ENCODE measurements at regions not wholly inside any gene's neighbourhood (a gene's known extent, or its start where the extent isn't known, plus 50 kb on each side); places are given as distances from the start of the nearest gene placed in this dataset.

GRCh38 chr12:77485961-77486854 lies 344.5 kb upstream of the NAV3 start:
- Mint-ChIP-seq H3K4me3 (no peak overlapping the region), H3K4me1 (no peaks in the 10 kb centered on the region), H3K9me3 (peaks cover 0 to 2% of the 10 kb centered on the region in 2 donors), H3K27me3 (no peaks in the 10 kb centered on the region), H3K27ac (no peak overlapping the region)
- ATAC-seq = no peak
- no peak for DNase-seq

- H3K9me3 Mint-ChIP-seq = peaks cover 0 to 6% of the 10 kb centered on the region in 2 donors
- no peaks in the 10 kb centered on the region for H3K4me1 Mint-ChIP-seq
- DNase-seq (no peak), ATAC-seq (no peak)
- no peaks in the 10 kb centered on the region for H3K27me3 Mint-ChIP-seq
- H3K27ac Mint-ChIP-seq = no peak overlapping the region
- H3K4me3 Mint-ChIP-seq = no peak overlapping the region
Measured at GRCh38 chr12:77481687-77482086, 349.0 kb upstream of the NAV3 start.

GRCh38 chr12:77477907-77478533 lies 352.7 kb upstream of the NAV3 start:
- H3K27ac Mint-ChIP-seq = no peak overlapping the region
- DNase-seq = no peak
- peaks cover 0 to 6% of the 10 kb centered on the region in 2 donors for H3K9me3 Mint-ChIP-seq
- ATAC-seq = no peak
- H3K4me1 Mint-ChIP-seq = no peaks in the 10 kb centered on the region
- H3K27me3 Mint-ChIP-seq = no peaks in the 10 kb centered on the region
- no peak overlapping the region for H3K4me3 Mint-ChIP-seq

GRCh38 chr12:77471801-77472200 lies 358.9 kb upstream of the NAV3 start:
- Mint-ChIP-seq H3K4me3 (no peak overlapping the region), H3K9me3 (peaks cover 0 to 7% of the 10 kb centered on the region in 2 donors), H3K4me1 (no peaks in the 10 kb centered on the region), H3K27me3 (no peaks in the 10 kb centered on the region), H3K27ac (no peak overlapping the region)
- ATAC-seq (no peak), DNase-seq (no peak)

- ATAC-seq (no peak), DNase-seq (no peak)
- H3K4me1 Mint-ChIP-seq = no peaks in the 10 kb centered on the region
- no peak overlapping the region for H3K4me3 Mint-ChIP-seq
- H3K27me3 Mint-ChIP-seq = no peaks in the 10 kb centered on the region
- H3K9me3 Mint-ChIP-seq = peaks cover 0 to 7% of the 10 kb centered on the region in 2 donors
- H3K27ac Mint-ChIP-seq = no peak overlapping the region
Measured at GRCh38 chr12:77469578-77470333, 360.9 kb upstream of the NAV3 start.

GRCh38 chr12:77442633-77443032 lies 377.3 kb upstream of the E2F7 start:
- Mint-ChIP-seq H3K9me3 (peaks cover 6 to 13% of the 10 kb centered on the region in 2 donors), H3K4me3 (no peak overlapping the region), H3K27ac (no peak overlapping the region), H3K4me1 (no peaks in the 10 kb centered on the region), H3K27me3 (no peaks in the 10 kb centered on the region)
- DNase-seq (no peak), ATAC-seq (no peak)

- DNase-seq = no peak
- Mint-ChIP-seq H3K9me3 (peaks cover 5 to 8% of the 10 kb centered on the region in 2 donors), H3K27me3 (no peaks in the 10 kb centered on the region), H3K27ac (no peak overlapping the region), H3K4me3 (no peak overlapping the region), H3K4me1 (no peaks in the 10 kb centered on the region)
- ATAC-seq = no peak
Measured at GRCh38 chr12:77439749-77440148, 374.4 kb upstream of the E2F7 start.

- H3K27me3 Mint-ChIP-seq = no peaks in the 10 kb centered on the region
Measured at GRCh38 chr12:77438644-77439043, 373.3 kb upstream of the E2F7 start.

GRCh38 chr12:77437206-77437605 lies 371.8 kb upstream of the E2F7 start:
- H3K27me3 Mint-ChIP-seq = no peaks in the 10 kb centered on the region
- H3K4me1 Mint-ChIP-seq = no peaks in the 10 kb centered on the region
- H3K27ac Mint-ChIP-seq = no peak overlapping the region
- no peak for ATAC-seq
- DNase-seq = no peak
- H3K9me3 Mint-ChIP-seq = peaks cover 0 to 5% of the 10 kb centered on the region in 2 donors
- H3K4me3 Mint-ChIP-seq = no peak overlapping the region

More at GRCh38 chr12:77438644-77439043, 373.3 kb upstream of the E2F7 start:
- ATAC-seq = no peak
- no peak overlapping the region for H3K27ac Mint-ChIP-seq
- DNase-seq = no peak
- H3K4me1 Mint-ChIP-seq = no peaks in the 10 kb centered on the region
- peaks cover under 1 to 5% of the 10 kb centered on the region in 2 donors for H3K9me3 Mint-ChIP-seq
- no peak overlapping the region for H3K4me3 Mint-ChIP-seq

GRCh38 chr12:77435446-77436091 lies 370.2 kb upstream of the E2F7 start:
- DNase-seq (no peak), ATAC-seq (no peak)
- Mint-ChIP-seq H3K27me3 (no peaks in the 10 kb centered on the region), H3K4me1 (no peaks in the 10 kb centered on the region), H3K27ac (no peak overlapping the region), H3K9me3 (peaks cover 0 to 5% of the 10 kb centered on the region in 2 donors), H3K4me3 (no peak overlapping the region)

- H3K27ac Mint-ChIP-seq = no peak overlapping the region
- ATAC-seq (no peak), DNase-seq (no peak)
- peaks cover 0 to 5% of the 10 kb centered on the region in 2 donors for H3K9me3 Mint-ChIP-seq
- no peak overlapping the region for H3K4me3 Mint-ChIP-seq
- no peaks in the 10 kb centered on the region for H3K27me3 Mint-ChIP-seq
- H3K4me1 Mint-ChIP-seq = no peaks in the 10 kb centered on the region
Measured at GRCh38 chr12:77433799-77434198, 368.4 kb upstream of the E2F7 start.

GRCh38 chr12:77429426-77429825 lies 364.1 kb upstream of the E2F7 start:
- H3K27ac Mint-ChIP-seq = no peak overlapping the region
- H3K4me3 Mint-ChIP-seq = no peak overlapping the region
- H3K4me1 Mint-ChIP-seq = no peaks in the 10 kb centered on the region
- peaks cover 7 to 9% of the 10 kb centered on the region in 2 donors for H3K9me3 Mint-ChIP-seq
- ATAC-seq (no peak), DNase-seq (no peak)
- no peaks in the 10 kb centered on the region for H3K27me3 Mint-ChIP-seq

GRCh38 chr12:77421152-77421551 lies 355.8 kb upstream of the E2F7 start:
- Mint-ChIP-seq H3K27me3 (no peaks in the 10 kb centered on the region), H3K27ac (no peak overlapping the region), H3K4me1 (no peaks in the 10 kb centered on the region), H3K4me3 (no peak overlapping the region), H3K9me3 (peaks cover 4 to 13% of the 10 kb centered on the region in 2 donors)
- no peak for ATAC-seq
- DNase-seq = no peak

- H3K27me3 Mint-ChIP-seq = no peaks in the 10 kb centered on the region
- no peaks in the 10 kb centered on the region for H3K4me1 Mint-ChIP-seq
- ATAC-seq (no peak), DNase-seq (no peak)
- H3K27ac Mint-ChIP-seq = no peak overlapping the region
- H3K4me3 Mint-ChIP-seq = no peak overlapping the region
- H3K9me3 Mint-ChIP-seq = no peaks in the 10 kb centered on the region
Measured at GRCh38 chr12:77409551-77409950, 344.2 kb upstream of the E2F7 start.

GRCh38 chr12:77407931-77408330 lies 342.6 kb upstream of the E2F7 start:
- no peak for ATAC-seq
- Mint-ChIP-seq H3K9me3 (no peaks in the 10 kb centered on the region), H3K4me1 (no peaks in the 10 kb centered on the region)

More at GRCh38 chr12:77407931-77408330, 342.6 kb upstream of the E2F7 start:
- no peaks in the 10 kb centered on the region for H3K27me3 Mint-ChIP-seq
- H3K4me3 Mint-ChIP-seq = no peak overlapping the region
- H3K27ac Mint-ChIP-seq = no peak overlapping the region
- no peak for DNase-seq

Data from stimulated activated naive CD8-positive, alpha-beta T cell treated with anti-CD3 and anti-CD28 coated beads, Interleukin-15, amount 100 ng/mL, for 72 hours (primary cell).